ENCODE measurements at regions not wholly inside any gene's neighbourhood (a gene's known extent, or its start where the extent isn't known, plus 50 kb on each side); places are given as distances from the start of the nearest gene placed in this dataset.

DNA sequence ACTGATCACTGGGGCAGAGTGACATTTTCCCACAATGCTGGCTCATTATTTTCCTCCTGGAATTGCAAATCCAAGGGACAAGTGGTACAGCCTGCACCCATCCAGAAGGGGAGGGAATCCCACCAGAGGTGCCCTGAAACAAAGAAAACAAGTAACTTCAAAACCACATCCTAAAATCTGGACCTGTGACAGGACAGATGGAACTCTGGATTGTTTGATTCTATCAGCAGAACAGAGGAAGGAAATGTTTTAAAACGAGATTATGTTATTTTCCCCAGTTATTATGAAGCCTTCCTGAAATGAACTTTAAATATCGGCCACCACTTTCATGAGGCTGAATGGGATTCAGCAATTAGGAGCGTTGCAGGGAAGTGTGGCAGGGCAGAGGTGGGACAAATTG is 62.2 kb upstream of the ECHDC3 start:
- Histone ChIP-seq H3K79me1 (ENCODE audit: low read depth in 1 of 2, low read length in 2 of 2) (no peaks in the 10 kb centered on the region), H4K8ac (ENCODE audit: low read depth in 2 of 2, low read length in 2 of 2) (no peak overlapping the region), H2BK120ac (ENCODE audit: low read depth, low read length) (no peak overlapping the region), H3K36me3 (ENCODE audit: control insufficient read depth, insufficient read depth, low read length) (no peaks in the 10 kb centered on the region), H2BK15ac (ENCODE audit: low read depth, low read length) (no peak overlapping the region), H3K56ac (ENCODE audit: extremely low read depth, insufficient read depth, low read length) (no peak overlapping the region), H4K5ac (ENCODE audit: low read depth, low read length) (no peak overlapping the region), H3K18ac (ENCODE audit: low read depth, low read length) (no peak overlapping the region), H3K4me2 (ENCODE audit: low read depth, low read length) (no peak overlapping the region), H2BK20ac (ENCODE audit: low read depth, low read length) (no peak overlapping the region), H3K9me3 (ENCODE audit: control insufficient read depth, insufficient read depth, low read length) (no peaks in the 10 kb centered on the region), H2AK5ac (ENCODE audit: low read depth, low read length) (no peak overlapping the region), H3K9me1 (ENCODE audit: insufficient read depth, low read length) (no peaks in the 10 kb centered on the region), H4K20me1 (ENCODE audit: insufficient read depth, low read length) (no peaks in the 10 kb centered on the region), H3K27me3 (ENCODE audit: control insufficient read depth, insufficient read depth, low read length) (peaks cover 34% of the 10 kb centered on the region), H3K9ac (ENCODE audit: low read depth, low read length) (no peak overlapping the region), H3K4me3 (ENCODE audit: insufficient read depth, low read depth, low read length) (no peak overlapping the region), H2AK9ac (replicated peaks; ENCODE audit: low read depth, low read length, poor library complexity) (no peak overlapping the region), H3K14ac (replicated peaks; ENCODE audit: low read depth, low read length) (no peak overlapping the region), H3K23ac (ENCODE audit: low read depth, low read length) (no peak overlapping the region), H3K4ac (ENCODE audit: low read depth, low read length) (no peak overlapping the region), H2BK5ac (ENCODE audit: low read depth, low read length, poor library complexity, severe bottlenecking) (no peak overlapping the region), H2AFZ (replicated peaks; ENCODE audit: low read length, poor library complexity) (no peak overlapping the region), H4K91ac (ENCODE audit: insufficient read depth, low read depth, low read length) (no peak overlapping the region), H3K4me1 (ENCODE audit: control insufficient read depth, insufficient read depth, low read length) (no peaks in the 10 kb centered on the region), H3K27ac (ENCODE audit: insufficient read depth, low read length) (no peak overlapping the region)
- BruUV-seq (replicated peaks), result no TSS peak
- ChIA-PET CTCF (no interaction called here), POLR2A (ENCODE audit: unreplicated experiment) (no interaction called here)
- dilution Hi-C loops (cut with HindIII; ENCODE audit: low sequenced_read_pairs, unreplicated experiment), result no loop called here
- DNase-seq, result no peak
- TF ChIP-seq MXI1 (IDR thresholded peaks at IDR 0.05; ENCODE audit: borderline replicate concordance, low read depth, low read length), result no peak
- no peak for TF ChIP-seq CHD1 (IDR thresholded peaks at IDR 0.05; ENCODE audit: low read depth, low read length)
- TF ChIP-seq MAZ (IDR thresholded peaks at IDR 0.05; ENCODE audit: borderline replicate concordance, low read depth, low read length), result no peak
- TF ChIP-seq CEBPB (IDR thresholded peaks at IDR 0.05; ENCODE audit: low read depth, low read length), result no peak
- no peak for TF ChIP-seq RFX5 (IDR thresholded peaks at IDR 0.05; ENCODE audit: low read depth, low read length)
- TF ChIP-seq RCOR1 (IDR thresholded peaks at IDR 0.05; ENCODE audit: insufficient replicate concordance, low read length), result no peak
- TF ChIP-seq POLR2A (IDR thresholded peaks at IDR 0.05; ENCODE audit: low read depth, low read length), result no peak
- TF ChIP-seq NFE2L2 (IDR thresholded peaks at IDR 0.05; ENCODE audit: low read depth, low read length), result no peak
- TF ChIP-seq RAD21 (IDR thresholded peaks at IDR 0.05; ENCODE audit: low read length), result no peak
- TF ChIP-seq, protein P1, sequence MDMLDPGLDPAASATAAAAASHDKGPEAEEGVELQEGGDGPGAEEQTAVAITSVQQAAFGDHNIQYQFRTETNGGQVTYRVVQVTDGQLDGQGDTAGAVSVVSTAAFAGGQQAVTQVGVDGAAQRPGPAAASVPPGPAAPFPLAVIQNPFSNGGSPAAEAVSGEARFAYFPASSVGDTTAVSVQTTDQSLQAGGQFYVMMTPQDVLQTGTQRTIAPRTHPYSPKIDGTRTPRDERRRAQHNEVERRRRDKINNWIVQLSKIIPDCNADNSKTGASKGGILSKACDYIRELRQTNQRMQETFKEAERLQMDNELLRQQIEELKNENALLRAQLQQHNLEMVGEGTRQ (IDR thresholded peaks at IDR 0.05; ENCODE audit: low read depth, low read length), result no peak
- TF ChIP-seq, protein P2, sequence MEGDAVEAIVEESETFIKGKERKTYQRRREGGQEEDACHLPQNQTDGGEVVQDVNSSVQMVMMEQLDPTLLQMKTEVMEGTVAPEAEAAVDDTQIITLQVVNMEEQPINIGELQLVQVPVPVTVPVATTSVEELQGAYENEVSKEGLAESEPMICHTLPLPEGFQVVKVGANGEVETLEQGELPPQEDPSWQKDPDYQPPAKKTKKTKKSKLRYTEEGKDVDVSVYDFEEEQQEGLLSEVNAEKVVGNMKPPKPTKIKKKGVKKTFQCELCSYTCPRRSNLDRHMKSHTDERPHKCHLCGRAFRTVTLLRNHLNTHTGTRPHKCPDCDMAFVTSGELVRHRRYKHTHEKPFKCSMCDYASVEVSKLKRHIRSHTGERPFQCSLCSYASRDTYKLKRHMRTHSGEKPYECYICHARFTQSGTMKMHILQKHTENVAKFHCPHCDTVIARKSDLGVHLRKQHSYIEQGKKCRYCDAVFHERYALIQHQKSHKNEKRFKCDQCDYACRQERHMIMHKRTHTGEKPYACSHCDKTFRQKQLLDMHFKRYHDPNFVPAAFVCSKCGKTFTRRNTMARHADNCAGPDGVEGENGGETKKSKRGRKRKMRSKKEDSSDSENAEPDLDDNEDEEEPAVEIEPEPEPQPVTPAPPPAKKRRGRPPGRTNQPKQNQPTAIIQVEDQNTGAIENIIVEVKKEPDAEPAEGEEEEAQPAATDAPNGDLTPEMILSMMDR (conservative IDR thresholded peaks at IDR 0.05; ENCODE audit: low read depth, low read length), result no peak
- no peak for ATAC-seq (ENCODE audit: low read depth)
- no CpG with 5 or more reads among the region's 3 CpGs for WGBS, 2 experiments (ENCODE audit: extremely low coverage in 2 of 2, insufficient read length in 1 of 2)
- in situ Hi-C loops (cut with MboI; ENCODE audit: low sequenced_read_pairs), result no loop called here
- intact Hi-C loops (cut with micrococcal nuclease), result no loop called here
